ENCODE measurements at regions not wholly inside any gene's neighbourhood (a gene's known extent, or its start where the extent isn't known, plus 50 kb on each side); places are given as distances from the start of the nearest gene placed in this dataset.

- no peaks in the 10 kb centered on the region for H3K27me3 ChIP-seq (ENCODE audit: insufficient read depth, low read length)
- POLR2A ChIA-PET (ENCODE audit: partially characterized antibody), result no interaction called here
These were observed 116.7 kb downstream of the SOX1 start for GRCh38 chr13:112183532-112184090.

GRCh38 chr13:112184261-112184660, 117.3 kb downstream of the SOX1 start:
- Histone ChIP-seq H3K27ac (ENCODE audit: low read depth, low read length) (no peak overlapping the region), H3K27me3 (ENCODE audit: insufficient read depth, low read length) (no peaks in the 10 kb centered on the region), H3K36me3 (ENCODE audit: insufficient read depth, low read length) (no peaks in the 10 kb centered on the region), H3K9me3 (ENCODE audit: control insufficient read depth in 1 of 2, low read length in 2 of 2) (no peaks in the 10 kb centered on the region), H3K4me3 (ENCODE audit: low read length in 2 of 2) (no peak overlapping the region), H3K4me1 (ENCODE audit: insufficient read depth, low read length) (no peaks in the 10 kb centered on the region)
- Mint-ChIP-seq H3K9me3 (peaks cover 0 to 2% (median 0%) of the 10 kb centered on the region in 8 donors), H3K36me3 (no peaks in the 10 kb centered on the region), H3K4me3 (no peak overlapping the region), H3K27ac (no peak overlapping the region), H3K4me1 (no peaks in the 10 kb centered on the region), H3K27me3 (peaks cover 2 to 4% of the 10 kb centered on the region in 2 donors)
- no peak for DNase-seq
- intact Hi-C loops (cut with micrococcal nuclease), result no loop called here
- ChIA-PET POLR2A (ENCODE audit: partially characterized antibody) (no interaction called here), CTCF (ENCODE audit: partially characterized antibody) (no interaction called here)

More at GRCh38 chr13:112183532-112184090, 116.7 kb downstream of the SOX1 start:
- no peak overlapping the region for H3K27ac Mint-ChIP-seq
- no peak overlapping the region for H3K27ac ChIP-seq (ENCODE audit: low read depth, low read length)
- DNase-seq, result no peak
- no peaks in the 10 kb centered on the region for H3K9me3 ChIP-seq (ENCODE audit: control insufficient read depth in 1 of 2, low read length in 2 of 2)
- peaks cover 0 to 2% (median 0%) of the 10 kb centered on the region in 8 donors for H3K9me3 Mint-ChIP-seq
- H3K4me1 Mint-ChIP-seq, result no peaks in the 10 kb centered on the region
- H3K4me1 ChIP-seq (ENCODE audit: insufficient read depth, low read length), result no peaks in the 10 kb centered on the region
- intact Hi-C loops (cut with micrococcal nuclease), result no loop called here
- no peaks in the 10 kb centered on the region for H3K36me3 ChIP-seq (ENCODE audit: insufficient read depth, low read length)
- H3K4me3 Mint-ChIP-seq, result no peak overlapping the region
- CTCF ChIA-PET (ENCODE audit: partially characterized antibody), result no interaction called here
- peaks cover 2 to 4% of the 10 kb centered on the region in 2 donors for H3K27me3 Mint-ChIP-seq
- H3K4me3 ChIP-seq (ENCODE audit: low read length in 2 of 2), result no peak overlapping the region
- no peaks in the 10 kb centered on the region for H3K36me3 Mint-ChIP-seq

GRCh38 chr13:112184851-112185371, 118.0 kb downstream of the SOX1 start:
- ChIA-PET CTCF (ENCODE audit: partially characterized antibody) (no interaction called here), POLR2A (ENCODE audit: partially characterized antibody) (no interaction called here)
- Mint-ChIP-seq H3K36me3 (no peaks in the 10 kb centered on the region), H3K27ac (no peak overlapping the region), H3K4me3 (no peak overlapping the region), H3K9me3 (peaks cover 0 to 2% (median 0%) of the 10 kb centered on the region in 8 donors), H3K27me3 (peaks cover 1 to 4% of the 10 kb centered on the region in 2 donors), H3K4me1 (no peaks in the 10 kb centered on the region)
- Histone ChIP-seq H3K27ac (ENCODE audit: low read depth, low read length) (no peak overlapping the region), H3K9me3 (ENCODE audit: control insufficient read depth in 1 of 2, low read length in 2 of 2) (no peaks in the 10 kb centered on the region), H3K4me1 (ENCODE audit: insufficient read depth, low read length) (no peaks in the 10 kb centered on the region), H3K4me3 (ENCODE audit: low read length in 2 of 2) (no peak overlapping the region), H3K27me3 (ENCODE audit: insufficient read depth, low read length) (no peaks in the 10 kb centered on the region), H3K36me3 (ENCODE audit: insufficient read depth, low read length) (no peaks in the 10 kb centered on the region)
- intact Hi-C loops (cut with micrococcal nuclease), result no loop called here
- no peak for DNase-seq

GRCh38 chr13:112185466-112185865, 118.5 kb downstream of the SOX1 start:
- Histone ChIP-seq H3K27me3 (ENCODE audit: insufficient read depth, low read length) (no peaks in the 10 kb centered on the region), H3K27ac (ENCODE audit: low read depth, low read length) (no peak overlapping the region), H3K4me1 (ENCODE audit: insufficient read depth, low read length) (no peaks in the 10 kb centered on the region), H3K4me3 (ENCODE audit: low read length in 2 of 2) (no peak overlapping the region), H3K9me3 (ENCODE audit: control insufficient read depth in 1 of 2, low read length in 2 of 2) (no peaks in the 10 kb centered on the region), H3K36me3 (ENCODE audit: insufficient read depth, low read length) (no peaks in the 10 kb centered on the region)
- no peak overlapping the region for H3K4me3 Mint-ChIP-seq
- H3K36me3 Mint-ChIP-seq, result no peaks in the 10 kb centered on the region
- no peak for DNase-seq
- H3K27me3 Mint-ChIP-seq, result peaks cover 1 to 3% of the 10 kb centered on the region in 2 donors
- H3K4me1 Mint-ChIP-seq, result no peaks in the 10 kb centered on the region
- H3K9me3 Mint-ChIP-seq, result peaks cover 0 to 3% (median 0%) of the 10 kb centered on the region in 8 donors
- intact Hi-C loops (cut with micrococcal nuclease), result no loop called here
- POLR2A ChIA-PET (ENCODE audit: partially characterized antibody), result no interaction called here
- CTCF ChIA-PET (ENCODE audit: partially characterized antibody), result no interaction called here
- H3K27ac Mint-ChIP-seq, result no peak overlapping the region

GRCh38 chr13:112186091-112186490, 119.1 kb downstream of the SOX1 start:
- H3K27me3 Mint-ChIP-seq, result peaks cover 1 to 2% of the 10 kb centered on the region in 2 donors
- Histone ChIP-seq H3K4me3 (ENCODE audit: low read length in 2 of 2) (no peak overlapping the region), H3K36me3 (ENCODE audit: insufficient read depth, low read length) (no peaks in the 10 kb centered on the region), H3K27ac (ENCODE audit: low read depth, low read length) (no peak overlapping the region), H3K9me3 (ENCODE audit: control insufficient read depth in 1 of 2, low read length in 2 of 2) (no peaks in the 10 kb centered on the region), H3K4me1 (ENCODE audit: insufficient read depth, low read length) (no peaks in the 10 kb centered on the region), H3K27me3 (ENCODE audit: insufficient read depth, low read length) (no peaks in the 10 kb centered on the region)
- H3K27ac Mint-ChIP-seq, result no peak overlapping the region
- DNase-seq, result no peak
- intact Hi-C loops (cut with micrococcal nuclease), result no loop called here
- no peaks in the 10 kb centered on the region for H3K4me1 Mint-ChIP-seq
- H3K36me3 Mint-ChIP-seq, result no peaks in the 10 kb centered on the region
- peaks cover 0 to 3% (median 0%) of the 10 kb centered on the region in 8 donors for H3K9me3 Mint-ChIP-seq
- CTCF ChIA-PET (ENCODE audit: partially characterized antibody), result no interaction called here
- POLR2A ChIA-PET (ENCODE audit: partially characterized antibody), result no interaction called here
- no peak overlapping the region for H3K4me3 Mint-ChIP-seq

- DNase-seq, result no peak
- Mint-ChIP-seq H3K36me3 (no peaks in the 10 kb centered on the region), H3K27me3 (peaks cover 1 to 2% of the 10 kb centered on the region in 2 donors), H3K4me3 (no peak overlapping the region), H3K27ac (no peak overlapping the region), H3K9me3 (peaks cover 0 to 5% (median 2%) of the 10 kb centered on the region in 8 donors), H3K4me1 (no peaks in the 10 kb centered on the region)
- ChIA-PET POLR2A (ENCODE audit: partially characterized antibody) (no interaction called here), CTCF (ENCODE audit: partially characterized antibody) (no interaction called here)
- intact Hi-C loops (cut with micrococcal nuclease), result no loop called here
- H3K36me3 ChIP-seq (ENCODE audit: insufficient read depth, low read length), result no peaks in the 10 kb centered on the region
- H3K9me3 ChIP-seq (ENCODE audit: control insufficient read depth in 1 of 2, low read length in 2 of 2), result no peaks in the 10 kb centered on the region
- no peak overlapping the region for H3K4me3 ChIP-seq (ENCODE audit: low read length in 2 of 2)
- H3K27me3 ChIP-seq (ENCODE audit: insufficient read depth, low read length), result no peaks in the 10 kb centered on the region
- no peaks in the 10 kb centered on the region for H3K4me1 ChIP-seq (ENCODE audit: insufficient read depth, low read length)
- no peak overlapping the region for H3K27ac ChIP-seq (ENCODE audit: low read depth, low read length)
These were observed 120.8 kb downstream of the SOX1 start for GRCh38 chr13:112187527-112188297.

- H3K9me3 ChIP-seq (ENCODE audit: control insufficient read depth in 1 of 2, low read length in 2 of 2), result no peaks in the 10 kb centered on the region
- ChIA-PET CTCF (ENCODE audit: partially characterized antibody) (no interaction called here), POLR2A (ENCODE audit: partially characterized antibody) (no interaction called here)
- H3K4me1 ChIP-seq (ENCODE audit: insufficient read depth, low read length), result no peaks in the 10 kb centered on the region
- no peaks in the 10 kb centered on the region for H3K36me3 Mint-ChIP-seq
- peaks cover 0 to 9% (median 4%) of the 10 kb centered on the region in 8 donors for H3K9me3 Mint-ChIP-seq
- H3K4me3 ChIP-seq (ENCODE audit: low read length in 2 of 2), result no peak overlapping the region
- H3K27me3 Mint-ChIP-seq, result peaks cover 1 to 2% of the 10 kb centered on the region in 2 donors
- H3K27me3 ChIP-seq (ENCODE audit: insufficient read depth, low read length), result no peaks in the 10 kb centered on the region
- H3K4me3 Mint-ChIP-seq, result no peak overlapping the region
- intact Hi-C loops (cut with micrococcal nuclease), result no loop called here
- DNase-seq, result no peak
- no peak overlapping the region for H3K27ac ChIP-seq (ENCODE audit: low read depth, low read length)
- no peaks in the 10 kb centered on the region for H3K36me3 ChIP-seq (ENCODE audit: insufficient read depth, low read length)
- H3K4me1 Mint-ChIP-seq, result no peaks in the 10 kb centered on the region
- H3K27ac Mint-ChIP-seq, result no peak overlapping the region
These were observed 121.3 kb downstream of the SOX1 start for GRCh38 chr13:112188298-112188610.
